Right kidney (tissue), 1 donor: ENCODE measurements at regions not wholly inside any gene's neighbourhood (a gene's known extent, or its start where the extent isn't known, plus 50 kb on each side); places are given as distances from the start of the nearest gene placed in this dataset.
"Not testable (repeated sequence)": the region's sequence is repeated elsewhere in the genome, so short reads cannot be mapped to it uniquely, and the experiment has no call there.

Source experiments
- DNase-seq: peaks from one replicate; pipeline ENCODE4 v3.0.0-alpha.2; 2016

DNA sequence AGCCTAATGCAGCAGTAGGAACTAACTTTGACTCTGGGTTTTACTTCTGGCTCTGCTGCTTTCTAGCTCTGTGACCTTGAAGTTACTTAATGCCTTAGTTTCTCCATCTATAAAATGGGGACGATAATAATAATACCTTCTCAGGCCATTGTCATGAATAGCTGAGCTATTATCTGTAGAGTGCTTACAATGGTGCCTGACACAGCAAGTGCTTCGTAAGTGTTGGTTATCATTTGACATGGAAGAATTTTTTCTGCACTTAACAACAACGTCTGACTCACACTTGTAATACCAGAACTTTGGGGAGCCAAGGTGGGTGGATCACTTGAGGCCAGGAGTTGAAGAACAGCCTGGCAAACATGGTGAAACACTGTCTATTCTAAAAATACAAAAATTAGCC lies 140.5 kb downstream of the ARL4A start:
- no peak for DNase-seq

DNA sequence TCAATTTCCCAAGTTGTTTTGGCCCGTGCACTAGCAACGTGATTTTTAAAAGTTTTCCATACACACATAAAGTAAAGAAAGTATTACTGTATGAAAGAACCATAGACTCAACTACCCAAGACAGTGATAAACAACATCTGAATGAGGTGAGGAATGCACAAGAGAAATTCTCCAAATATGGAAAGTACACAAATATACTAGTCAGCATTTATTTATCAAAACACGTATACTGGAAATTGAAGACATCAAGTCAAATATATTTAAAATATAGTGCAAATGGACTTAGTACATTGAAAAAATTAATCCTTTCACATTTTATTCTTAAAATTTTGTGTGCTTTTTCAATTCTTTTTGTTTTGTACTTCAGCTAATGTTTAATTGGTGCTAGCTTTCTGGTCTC lies 143.6 kb downstream of the ARL4A start:
- DNase-seq: no peak

DNA sequence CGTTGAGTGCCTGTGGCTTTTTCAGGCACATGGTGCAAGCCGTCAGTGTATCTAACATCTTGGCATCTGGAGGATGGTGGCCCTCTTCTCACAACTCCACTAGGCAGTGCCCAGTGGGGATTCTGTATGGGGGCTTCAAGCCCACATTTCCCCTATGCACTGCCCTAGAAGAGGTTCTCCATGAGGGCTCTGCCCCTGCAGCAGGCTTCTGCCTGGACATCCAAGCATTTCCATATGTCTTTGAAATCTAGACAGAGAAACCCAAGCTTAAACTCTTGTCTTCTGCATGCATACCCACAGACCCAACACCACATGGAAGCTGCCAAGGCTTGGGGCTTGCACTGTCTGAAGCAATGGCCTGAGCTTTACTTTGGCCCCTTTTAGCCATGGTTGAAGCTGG lies 146.4 kb downstream of the ARL4A start:
- no peak for DNase-seq

- no peak for DNase-seq
Measured at GRCh38 chr7:12834782-12835181, 147.3 kb downstream of the ARL4A start.

- DNase-seq: no peak
Measured at GRCh38 chr7:12839508-12840153, 152.2 kb downstream of the ARL4A start.

DNA sequence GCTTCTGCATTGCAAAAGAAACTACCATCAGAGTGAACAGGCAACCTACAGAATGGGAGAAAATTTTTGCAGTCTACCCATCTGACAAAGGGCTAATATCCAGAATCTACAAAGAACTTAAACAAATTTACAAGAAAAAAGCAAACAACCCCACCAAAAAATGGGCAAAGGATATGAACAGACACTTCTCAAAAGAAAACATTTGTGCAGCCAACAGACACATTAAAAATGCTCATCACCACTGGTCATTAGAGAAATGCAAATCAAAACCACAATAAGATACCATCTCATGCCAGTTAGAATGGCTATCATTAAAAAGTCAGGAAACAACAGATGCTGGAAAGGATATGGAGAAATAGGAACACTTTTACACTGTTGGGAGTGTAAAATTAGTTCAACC lies 157.3 kb downstream of the ARL4A start:
- DNase-seq: not testable (repeated sequence)

DNA sequence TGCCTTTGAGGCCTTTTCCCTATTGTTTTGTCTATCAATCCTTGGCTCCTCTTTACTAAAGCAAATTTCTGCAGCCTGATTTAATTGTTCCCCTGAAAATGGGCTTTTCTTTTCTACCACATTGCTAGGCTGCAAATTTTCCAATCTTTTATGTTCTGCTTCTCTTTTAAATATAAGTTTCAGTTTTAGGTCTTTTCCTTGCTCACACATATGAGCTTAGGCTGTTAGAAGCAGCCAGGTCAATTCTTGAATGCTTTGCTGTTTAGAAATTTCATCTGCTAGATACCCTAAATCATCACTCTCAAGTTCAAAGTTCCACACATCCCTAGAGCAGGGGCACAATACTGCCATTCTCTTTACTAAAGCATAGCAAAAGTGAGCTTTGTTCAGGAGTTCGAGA lies 159.6 kb downstream of the ARL4A start:
- DNase-seq: no peak

GRCh38 chr7:12851142-12851541 lies 163.7 kb downstream of the ARL4A start:
- no peak for DNase-seq

- no peak for DNase-seq
Measured at GRCh38 chr7:12851841-12852240, 164.4 kb downstream of the ARL4A start.

- DNase-seq: no peak
Measured at GRCh38 chr7:12855036-12855435, 167.6 kb downstream of the ARL4A start.

DNA sequence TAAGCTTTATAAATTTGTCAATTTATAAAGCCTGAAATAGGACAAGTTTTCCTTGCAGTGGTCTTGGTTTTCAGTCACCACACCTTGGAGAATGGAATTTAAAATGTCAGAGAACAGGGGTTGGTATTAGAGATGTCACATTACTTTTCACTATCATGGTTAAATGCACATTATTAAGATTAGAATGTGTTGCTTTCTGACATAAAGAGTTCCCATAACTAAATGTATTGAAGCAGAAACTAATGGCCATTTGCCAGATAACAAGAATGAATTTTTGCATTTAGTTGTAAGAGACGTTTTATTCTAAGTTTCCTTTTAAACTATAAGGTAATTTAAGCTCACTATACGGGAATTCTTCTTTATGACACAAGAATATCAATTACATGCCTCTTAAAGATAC lies 172.3 kb downstream of the ARL4A start:
- DNase-seq: no peak

DNA sequence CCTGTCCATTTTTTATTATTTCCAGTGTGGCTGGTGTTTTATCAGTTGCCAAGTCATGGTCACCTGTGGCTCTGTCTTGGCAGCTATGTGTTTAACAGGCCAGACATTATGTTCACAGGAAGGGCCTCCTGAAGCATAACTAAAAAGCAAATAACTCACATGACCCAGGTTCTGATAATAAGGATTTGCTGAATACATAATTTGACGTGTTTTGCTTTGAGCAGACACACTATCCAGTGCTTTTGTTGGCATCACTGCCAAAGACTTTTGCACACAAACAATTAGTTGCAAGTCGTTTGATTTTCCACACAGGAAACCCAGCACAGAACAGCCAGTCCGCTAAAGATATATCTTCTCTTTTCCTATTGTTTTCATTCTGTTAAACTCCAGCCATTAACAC lies 173.6 kb downstream of the ARL4A start:
- DNase-seq: no peak

GRCh38 chr7:12862146-12862545 lies 174.7 kb downstream of the ARL4A start:
- DNase-seq: no peak

DNA sequence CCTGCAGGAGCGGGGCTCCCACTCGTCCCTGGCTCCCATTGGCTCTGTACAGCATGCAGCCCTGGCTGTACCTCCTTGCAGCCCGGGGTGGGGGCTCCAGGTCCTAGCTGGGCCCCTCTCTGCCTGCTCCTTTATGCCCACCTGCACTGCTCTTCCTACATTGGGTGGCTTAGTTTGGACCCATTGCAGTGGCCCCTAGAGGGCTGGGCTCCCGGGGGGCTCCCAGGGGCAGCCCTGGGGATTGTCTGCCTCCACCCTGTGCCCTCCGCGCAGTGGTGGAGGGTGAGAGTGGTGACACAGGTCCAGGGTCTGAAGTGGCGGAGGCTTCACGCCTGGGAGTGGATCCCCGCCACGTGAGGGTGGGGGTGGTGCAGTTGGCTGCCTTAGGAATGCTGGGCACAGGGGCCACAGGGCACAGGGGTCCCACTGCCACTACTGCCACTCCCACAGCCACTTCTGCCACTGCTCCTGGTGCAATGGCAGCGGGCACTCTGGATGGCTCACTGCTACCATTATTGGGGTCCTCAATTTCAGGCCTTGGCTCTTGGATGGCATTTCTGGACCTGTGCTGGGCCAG lies 177.1 kb downstream of the ARL4A start:
- no peak for DNase-seq

- no peak for DNase-seq
Measured at GRCh38 chr7:12865593-12865992, 178.2 kb downstream of the ARL4A start.

- DNase-seq: no peak
Measured at GRCh38 chr7:12866207-12866606, 178.8 kb downstream of the ARL4A start.

- no peak for DNase-seq
Measured at GRCh38 chr7:12868027-12868426, 180.6 kb downstream of the ARL4A start.

- no peak for DNase-seq
Measured at GRCh38 chr7:12870219-12870618, 182.8 kb downstream of the ARL4A start.

DNA sequence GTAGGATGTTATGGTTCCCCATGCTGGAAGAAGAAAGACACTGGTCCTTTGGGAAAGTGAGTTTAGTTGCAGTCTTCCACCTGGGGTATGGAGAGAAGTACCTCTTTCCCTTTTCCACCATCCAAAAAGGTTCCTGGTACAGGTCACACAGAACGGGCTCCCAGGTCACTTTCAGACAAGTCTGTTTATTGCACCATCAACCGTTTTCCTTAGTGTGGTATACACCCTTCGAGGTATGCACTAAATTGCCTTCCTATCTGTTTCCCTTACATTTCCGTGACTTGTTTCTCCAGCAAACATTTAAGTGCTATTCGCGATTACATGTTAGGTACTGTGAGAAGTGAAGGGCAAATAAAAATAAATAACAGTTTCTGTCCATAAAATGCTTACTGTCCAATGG lies 185.1 kb downstream of the ARL4A start:
- DNase-seq: no peak

DNA sequence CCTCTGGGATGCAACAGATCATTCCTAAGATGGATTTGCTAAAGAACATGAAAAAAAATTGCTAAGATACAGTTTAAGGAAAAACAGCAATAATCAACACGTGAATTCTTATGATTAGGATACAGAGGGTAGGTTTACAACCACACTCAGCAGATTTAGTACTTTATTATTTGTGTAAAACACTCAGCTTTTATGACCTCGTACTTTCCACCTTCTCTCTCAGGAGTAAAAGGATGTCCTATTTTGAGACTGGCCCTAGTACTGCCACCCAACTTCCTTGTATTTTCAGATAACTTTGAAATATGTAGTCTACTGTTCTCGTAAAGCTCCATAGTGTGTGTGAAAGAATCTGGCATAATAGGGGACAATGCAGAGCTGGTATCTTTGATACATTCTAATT lies 186.1 kb downstream of the ARL4A start:
- DNase-seq: no peak

GRCh38 chr7:12879139-12879538 lies 191.7 kb downstream of the ARL4A start:
- DNase-seq: no peak

DNA sequence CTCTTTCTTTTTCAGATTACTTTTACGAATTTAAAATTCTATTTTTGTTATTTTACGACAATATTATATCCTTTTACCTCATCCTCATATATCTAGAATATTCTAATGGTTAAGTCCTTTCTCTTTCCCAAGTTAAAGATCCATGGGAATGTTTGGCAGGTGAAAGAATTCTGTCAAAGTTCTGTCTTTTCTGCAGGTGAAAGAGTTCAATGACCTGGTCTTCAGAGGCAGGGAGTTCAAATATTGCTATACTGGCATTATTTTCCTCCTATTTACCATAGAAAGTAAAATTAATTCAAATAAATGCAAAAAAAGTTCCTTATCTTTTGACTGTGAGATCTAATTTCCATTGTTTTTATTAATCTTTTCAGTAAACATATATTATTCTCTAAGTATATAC lies 194.3 kb downstream of the ARL4A start:
- DNase-seq: no peak

DNA sequence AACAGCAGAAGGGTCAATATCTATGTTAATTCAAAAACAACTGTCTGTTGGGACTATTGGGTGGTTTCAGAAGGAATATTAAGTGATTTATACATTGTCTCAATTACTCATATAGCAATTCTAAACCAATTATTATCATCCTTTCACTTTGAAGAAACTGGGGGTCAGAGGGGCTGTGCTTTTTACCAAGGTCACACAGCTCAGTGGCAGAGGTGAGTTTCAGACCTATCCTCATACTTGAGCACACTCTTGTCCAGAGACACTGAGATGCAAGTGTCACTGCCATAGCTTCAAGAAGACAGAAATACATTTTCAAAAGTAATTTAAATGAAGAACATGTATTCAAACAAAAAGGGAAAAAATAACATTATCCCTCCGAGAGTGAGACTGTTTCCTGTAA lies 195.3 kb downstream of the ARL4A start:
- DNase-seq: no peak

- DNase-seq: no peak
Measured at GRCh38 chr7:12884033-12884432, 196.6 kb downstream of the ARL4A start.
